Activated CD4-positive, alpha-beta T cell treated with anti-CD3 and anti-CD28 coated beads for 36 hours (primary cell): ENCODE measurements at regions not wholly inside any gene's neighbourhood (a gene's known extent, or its start where the extent isn't known, plus 50 kb on each side); places are given as distances from the start of the nearest gene placed in this dataset.

Experiments used
- ATAC-seq: fragments of 200-7000 bp; cut with Tn5 transposase; one replicate; pipeline ENCODE4 v1.10.0; 2021; ENCODE audit warnings: mild to moderate bottlenecking, moderate library complexity
- CTCF ChIA-PET: fragments of 350-600 bp; sonication (Branson Sonifier 250); formaldehyde crosslinking; loops from one replicate; lab custom pipeline; 2021; ENCODE audit warnings: antibody characterized with exemption; lab: Charles Lee
- POLR2A ChIA-PET: fragments of 350-600 bp; sonication (Branson Sonifier 250); formaldehyde crosslinking; loops from one replicate; lab custom pipeline; 2021; ENCODE audit warnings: antibody characterized with exemption, inconsistent platforms; lab: Charles Lee
- DNase-seq: peaks from one replicate; pipeline ENCODE4 v3.0.0-alpha.2; 2020
- H3K27ac Mint-ChIP-seq: one replicate; pipeline ENCODE4 v1.8.0; 2021; ENCODE audit warnings: mixed read lengths
- H3K27me3 Mint-ChIP-seq: one replicate; pipeline ENCODE4 v1.8.0; 2021; ENCODE audit warnings: mixed read lengths
- H3K36me3 Mint-ChIP-seq: one replicate; pipeline ENCODE4 v1.8.0; 2021; ENCODE audit warnings: low read depth, mixed read lengths
- H3K4me1 Mint-ChIP-seq: one replicate; pipeline ENCODE4 v1.8.0; 2021; ENCODE audit warnings: mixed read lengths
- H3K4me3 Mint-ChIP-seq: one replicate; pipeline ENCODE4 v1.8.0; 2021; ENCODE audit warnings: mild to moderate bottlenecking, moderate library complexity, mixed read lengths
- H3K9me3 Mint-ChIP-seq: one replicate; pipeline ENCODE4 v1.8.0; 2021; ENCODE audit warnings: low read depth, mixed read lengths
- intact Hi-C, 2 experiments: fragments of 100-400 bp; cut with DNase I in 1 of 2; cut with micrococcal nuclease in 1 of 2; formaldehyde crosslinking; loops; one replicate each; pipeline versions ENCODE4 v1.14.2 to v1.15.1; 2022 to 2024; cut with DNase I, micrococcal nuclease

DNA sequence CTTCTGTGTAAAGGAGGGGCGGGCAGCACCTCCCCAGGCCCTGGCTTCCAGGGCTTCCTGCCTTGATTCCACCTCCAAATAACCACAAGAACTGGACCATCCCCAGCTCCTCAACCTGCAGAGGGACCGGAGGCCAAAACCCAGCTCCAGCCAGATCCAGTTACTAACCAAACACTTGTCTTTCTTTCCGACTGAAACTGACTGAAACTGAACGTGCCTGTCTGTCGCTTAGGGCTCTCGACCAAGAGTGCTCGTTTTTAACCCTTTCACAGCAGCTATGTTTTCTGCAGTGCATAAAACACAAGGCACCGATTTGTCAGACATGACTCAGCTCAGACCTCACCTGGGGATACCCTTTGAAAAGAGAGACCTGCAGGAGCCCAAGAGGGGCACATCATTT lies 249.9 kb upstream of the SIX2 start:
- intact Hi-C loops, result no loop called here
- H3K27ac Mint-ChIP-seq, result no peak overlapping the region
- ATAC-seq, result no peak
- H3K4me3 Mint-ChIP-seq, result no peak overlapping the region
- H3K36me3 Mint-ChIP-seq, result no peaks in the 10 kb centered on the region
- H3K9me3 Mint-ChIP-seq, result no peaks in the 10 kb centered on the region
- ChIA-PET CTCF (interaction anchor here (1.1 kb wide), 2 partner anchors 10 to 15 kb away, joined by 3 to 5 read pairs; no protein-coding TSS in a partner anchor), POLR2A (no interaction called here)
- no peak for DNase-seq
- H3K4me1 Mint-ChIP-seq, result no peaks in the 10 kb centered on the region
- H3K27me3 Mint-ChIP-seq, result peaks cover 13% of the 10 kb centered on the region

DNA sequence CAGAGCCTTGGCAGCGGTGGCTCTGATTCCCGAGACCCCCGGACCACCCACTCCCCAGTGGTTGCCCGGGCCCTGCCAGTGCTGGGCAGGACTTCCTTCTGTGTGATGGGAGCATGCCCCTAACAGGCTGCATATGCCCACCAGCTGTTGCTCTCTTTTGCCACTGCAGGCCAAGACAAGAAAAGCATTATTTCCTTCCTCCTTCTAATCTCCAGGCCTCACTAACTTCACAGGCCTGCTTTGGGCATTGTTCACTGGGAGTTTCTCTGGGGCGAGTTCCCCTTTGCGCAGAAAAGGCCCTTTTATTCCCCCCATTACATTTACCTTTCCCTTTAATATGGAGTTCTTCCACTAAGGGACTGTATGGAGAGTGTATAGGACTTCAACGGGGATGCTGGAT lies 249.1 kb upstream of the SIX2 start:
- Mint-ChIP-seq H3K9me3 (no peaks in the 10 kb centered on the region), H3K27ac (no peak overlapping the region), H3K36me3 (no peaks in the 10 kb centered on the region), H3K4me1 (no peaks in the 10 kb centered on the region), H3K4me3 (no peak overlapping the region), H3K27me3 (peaks cover 10% of the 10 kb centered on the region)
- ChIA-PET CTCF (no interaction called here), POLR2A (no interaction called here)
- DNase-seq (no peak), ATAC-seq (no peak)
- intact Hi-C loops, result no loop called here

DNA sequence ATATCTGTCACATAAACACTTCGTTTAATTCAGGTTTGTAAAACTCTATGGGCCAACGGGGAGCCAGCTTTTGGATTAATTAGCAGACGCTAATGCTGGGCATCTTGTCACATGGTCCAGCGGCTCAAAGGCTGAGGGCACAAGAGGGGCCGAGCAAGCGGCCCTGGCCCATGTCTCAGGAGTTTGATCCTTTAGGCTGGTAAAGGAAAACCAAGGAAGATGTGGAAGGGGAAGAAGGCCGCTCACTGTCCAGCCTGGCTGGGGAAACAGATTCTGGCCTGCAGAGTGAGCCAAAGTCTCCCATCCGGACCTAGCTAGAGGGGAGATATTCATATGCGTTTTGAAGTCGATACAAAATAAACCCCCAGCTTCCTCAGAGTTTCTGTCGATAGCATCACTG lies 248.6 kb upstream of the SIX2 start:
- Mint-ChIP-seq H3K27ac (no peak overlapping the region), H3K36me3 (no peaks in the 10 kb centered on the region), H3K4me3 (no peak overlapping the region), H3K27me3 (peaks cover 5% of the 10 kb centered on the region), H3K9me3 (no peaks in the 10 kb centered on the region), H3K4me1 (no peaks in the 10 kb centered on the region)
- intact Hi-C loops, result no loop called here
- CTCF ChIA-PET, result no interaction called here
- POLR2A ChIA-PET, result no interaction called here
- ATAC-seq (no peak), DNase-seq (no peak)

DNA sequence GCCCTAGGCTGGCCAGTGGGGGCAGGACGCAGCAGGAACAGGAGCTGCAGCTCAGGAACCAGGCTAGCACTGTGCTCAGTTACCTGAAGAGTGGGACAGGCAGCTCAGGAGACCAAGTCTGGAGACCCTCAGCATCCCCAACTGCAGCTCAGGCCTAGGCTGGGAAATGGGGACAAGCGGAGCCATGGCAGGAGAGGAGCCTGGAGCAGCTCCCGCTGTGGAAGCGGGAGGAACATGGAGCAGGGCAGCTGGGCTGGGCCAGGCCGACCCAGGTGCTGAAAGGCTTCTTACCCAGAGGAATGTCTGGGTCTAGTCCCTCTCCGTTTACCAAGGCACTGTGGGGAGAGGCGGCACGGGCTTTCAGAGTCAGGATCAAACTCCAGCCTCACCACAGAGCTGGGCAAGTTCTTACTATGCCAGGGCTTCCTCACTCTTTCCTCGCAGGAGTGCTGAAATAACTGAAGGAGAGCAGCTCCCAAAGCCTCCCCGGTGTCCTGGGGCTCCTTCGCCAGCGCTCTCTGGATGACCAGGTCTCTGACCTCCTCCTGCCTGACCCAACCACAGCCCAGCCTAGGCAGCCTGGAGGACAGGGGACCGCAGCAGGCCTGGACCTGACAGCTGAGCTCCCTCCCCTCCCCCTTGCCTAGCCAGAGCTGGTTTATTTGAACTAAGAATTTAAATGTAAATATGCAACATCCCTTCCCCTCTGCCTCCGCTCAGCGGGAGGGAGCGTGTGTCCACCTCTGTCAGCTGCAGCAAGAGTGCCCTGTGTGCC lies 247.8 kb upstream of the SIX2 start:
- H3K4me3 Mint-ChIP-seq, result no peak overlapping the region
- H3K27me3 Mint-ChIP-seq, result no peaks in the 10 kb centered on the region
- DNase-seq (no peak), ATAC-seq (no peak)
- H3K36me3 Mint-ChIP-seq, result no peaks in the 10 kb centered on the region
- H3K4me1 Mint-ChIP-seq, result no peaks in the 10 kb centered on the region
- CTCF ChIA-PET, result interaction anchor here (0.6 kb wide), 1 partner anchor 8 kb away, joined by 3 read pairs; no protein-coding TSS in a partner anchor
- no peaks in the 10 kb centered on the region for H3K9me3 Mint-ChIP-seq
- intact Hi-C loops, result no loop called here
- H3K27ac Mint-ChIP-seq, result no peak overlapping the region
- POLR2A ChIA-PET, result no interaction called here

DNA sequence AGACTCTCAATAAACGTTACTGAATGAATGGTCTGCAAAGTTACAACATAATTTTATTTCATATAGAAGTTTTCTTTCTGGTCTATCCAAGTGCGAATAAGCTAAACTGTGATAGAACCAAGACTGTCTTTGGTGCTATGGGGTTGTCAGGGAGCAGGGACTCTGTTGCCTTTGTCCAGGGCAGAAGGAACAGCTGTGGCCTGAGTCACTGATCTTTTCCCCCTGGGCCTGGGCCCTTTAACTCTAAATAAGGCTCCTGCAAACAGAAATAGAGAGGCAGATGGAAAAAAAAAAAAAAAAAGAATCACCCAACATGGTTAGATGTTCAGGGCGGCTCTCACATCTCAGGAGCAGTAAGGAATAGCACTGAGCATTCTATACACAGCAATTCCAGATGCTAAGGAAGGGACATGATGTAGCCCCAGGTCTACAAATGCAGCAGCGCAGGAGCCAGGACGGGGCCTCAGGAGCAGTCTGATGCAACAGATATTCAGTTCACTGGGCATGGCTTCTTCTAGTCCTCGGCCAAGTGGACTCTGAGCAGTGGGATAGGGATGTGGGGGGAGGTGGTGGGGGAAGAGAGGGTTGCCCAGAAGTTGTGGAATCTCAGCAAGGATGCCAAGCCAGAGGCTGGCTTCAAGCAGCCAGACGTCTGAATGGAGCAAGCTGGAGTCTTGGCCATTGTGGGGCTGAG lies 247.1 kb upstream of the SIX2 start:
- Mint-ChIP-seq H3K9me3 (no peaks in the 10 kb centered on the region), H3K27ac (no peak overlapping the region), H3K4me1 (no peaks in the 10 kb centered on the region), H3K4me3 (no peak overlapping the region), H3K27me3 (no peaks in the 10 kb centered on the region), H3K36me3 (no peaks in the 10 kb centered on the region)
- ATAC-seq, result no peak
- ChIA-PET CTCF (no interaction called here), POLR2A (no interaction called here)
- DNase-seq, result no peak
- intact Hi-C loops, result no loop called here

DNA sequence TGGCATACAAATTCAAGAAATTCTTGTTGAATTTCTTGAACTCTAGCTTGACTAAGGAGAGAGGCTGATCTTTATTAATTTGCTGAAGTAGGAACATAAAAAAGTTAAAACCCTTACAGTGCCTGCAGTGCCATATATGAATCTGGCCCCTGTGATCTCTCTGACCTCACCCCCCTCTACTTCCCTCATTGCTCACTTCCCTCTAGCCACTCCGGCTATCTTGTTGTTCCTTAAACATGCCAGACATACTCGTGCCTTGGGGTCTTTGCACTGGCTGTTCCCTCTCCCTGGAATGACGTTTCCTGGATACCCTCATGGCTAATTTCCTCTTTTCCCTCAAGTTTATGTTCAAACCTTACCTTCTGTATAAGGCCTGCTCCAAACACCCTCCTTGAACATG lies 246.3 kb upstream of the SIX2 start:
- H3K9me3 Mint-ChIP-seq, result no peaks in the 10 kb centered on the region
- H3K27ac Mint-ChIP-seq, result no peak overlapping the region
- no peaks in the 10 kb centered on the region for H3K36me3 Mint-ChIP-seq
- H3K4me1 Mint-ChIP-seq, result no peaks in the 10 kb centered on the region
- H3K4me3 Mint-ChIP-seq, result no peak overlapping the region
- POLR2A ChIA-PET, result no interaction called here
- CTCF ChIA-PET, result no interaction called here
- no peaks in the 10 kb centered on the region for H3K27me3 Mint-ChIP-seq
- DNase-seq (no peak), ATAC-seq (no peak)
- intact Hi-C loops, result no loop called here

DNA sequence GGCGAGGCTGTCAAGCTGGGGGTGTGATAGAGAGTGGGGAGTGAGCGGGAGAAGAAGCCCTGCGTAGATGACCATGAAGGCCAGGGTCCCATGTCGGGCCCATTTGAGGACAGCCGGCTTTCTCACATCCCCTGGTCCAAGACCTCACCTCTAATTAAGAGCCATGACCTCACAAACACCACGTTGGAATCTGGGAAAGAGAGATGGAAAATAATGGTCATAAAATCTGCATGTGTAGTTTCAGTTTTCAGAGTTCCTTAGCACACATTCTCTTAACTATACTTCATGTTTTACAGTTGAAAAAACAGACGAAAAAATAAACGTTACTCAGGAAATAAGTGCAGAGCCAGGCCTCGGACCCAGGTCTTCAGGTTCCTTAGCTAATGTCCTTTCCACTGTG lies 244.8 kb upstream of the SIX2 start:
- ATAC-seq, result no peak
- ChIA-PET CTCF (no interaction called here), POLR2A (no interaction called here)
- Mint-ChIP-seq H3K27ac (no peak overlapping the region), H3K36me3 (no peaks in the 10 kb centered on the region), H3K27me3 (peaks cover 1% of the 10 kb centered on the region), H3K9me3 (no peaks in the 10 kb centered on the region), H3K4me3 (no peak overlapping the region), H3K4me1 (no peaks in the 10 kb centered on the region)
- no peak for DNase-seq
- intact Hi-C loops, result no loop called here

DNA sequence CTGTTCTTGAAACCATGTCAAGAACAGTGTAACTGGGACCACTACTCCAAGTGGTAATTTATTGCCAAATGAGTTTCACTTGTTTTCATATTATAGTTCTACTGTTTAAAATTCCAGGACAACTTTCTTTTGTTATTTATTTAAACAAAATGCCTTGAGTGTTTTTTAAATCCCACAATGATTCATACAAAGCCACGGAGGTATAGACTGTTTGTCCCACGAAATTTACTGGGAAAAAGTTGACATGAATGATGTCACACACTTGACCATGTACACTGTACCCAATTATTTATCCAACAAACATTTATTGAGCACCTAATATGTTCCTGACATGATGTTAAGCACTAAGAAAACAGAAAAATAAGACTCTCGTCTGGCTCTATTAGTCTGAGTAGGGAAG lies 243.9 kb upstream of the SIX2 start:
- ChIA-PET CTCF (no interaction called here), POLR2A (no interaction called here)
- Mint-ChIP-seq H3K4me3 (no peak overlapping the region), H3K9me3 (no peaks in the 10 kb centered on the region), H3K36me3 (no peaks in the 10 kb centered on the region), H3K4me1 (no peaks in the 10 kb centered on the region), H3K27ac (no peak overlapping the region), H3K27me3 (peaks cover 1% of the 10 kb centered on the region)
- intact Hi-C loops, result no loop called here
- no peak for DNase-seq
- ATAC-seq, result no peak

DNA sequence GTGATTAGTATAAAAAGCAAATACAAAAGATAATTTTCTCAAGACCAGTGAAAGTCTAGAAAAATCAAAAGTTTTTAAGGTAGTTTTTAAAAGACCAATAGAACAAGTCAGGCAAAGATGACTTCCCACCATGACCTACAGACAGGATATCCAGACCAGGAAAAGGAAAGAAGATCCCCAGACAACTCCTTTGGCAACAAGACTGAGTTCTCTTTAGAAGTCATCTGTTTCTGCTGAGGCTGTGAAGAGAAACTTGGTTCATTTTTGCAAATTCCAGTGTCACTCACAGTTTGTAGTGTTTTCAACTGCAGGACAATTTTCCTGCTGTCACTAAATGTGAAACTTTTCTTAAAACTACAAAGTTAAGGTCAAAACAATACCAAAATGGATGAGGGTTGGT lies 240.9 kb upstream of the SIX2 start:
- no peaks in the 10 kb centered on the region for H3K9me3 Mint-ChIP-seq
- H3K4me3 Mint-ChIP-seq, result no peak overlapping the region
- ChIA-PET CTCF (no interaction called here), POLR2A (no interaction called here)
- intact Hi-C loops, result no loop called here
- DNase-seq, result no peak
- no peak overlapping the region for H3K27ac Mint-ChIP-seq
- H3K36me3 Mint-ChIP-seq, result no peaks in the 10 kb centered on the region
- peaks cover 4% of the 10 kb centered on the region for H3K27me3 Mint-ChIP-seq
- no peaks in the 10 kb centered on the region for H3K4me1 Mint-ChIP-seq
- no peak for ATAC-seq

DNA sequence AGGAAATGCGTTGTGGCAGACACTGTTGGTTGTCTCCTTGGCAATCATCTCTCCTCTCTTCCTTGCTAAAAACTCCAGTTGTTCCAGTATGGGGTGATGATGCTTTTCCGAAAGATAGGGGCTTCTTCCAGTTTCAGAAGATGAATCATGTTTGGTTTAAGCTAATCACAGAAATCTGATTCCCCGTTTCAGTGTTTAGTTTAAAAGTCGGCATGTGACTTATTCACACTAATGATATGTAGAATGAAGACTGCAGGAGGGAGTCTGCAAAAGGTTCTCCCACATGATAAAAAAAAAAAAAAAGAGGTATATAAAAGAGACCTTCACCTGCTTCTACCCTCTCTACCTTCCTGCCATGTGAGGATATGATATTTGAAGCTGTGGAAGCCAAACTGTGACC lies 239.0 kb upstream of the SIX2 start:
- intact Hi-C loops, result no loop called here
- POLR2A ChIA-PET, result no interaction called here
- no peaks in the 10 kb centered on the region for H3K4me1 Mint-ChIP-seq

DNA sequence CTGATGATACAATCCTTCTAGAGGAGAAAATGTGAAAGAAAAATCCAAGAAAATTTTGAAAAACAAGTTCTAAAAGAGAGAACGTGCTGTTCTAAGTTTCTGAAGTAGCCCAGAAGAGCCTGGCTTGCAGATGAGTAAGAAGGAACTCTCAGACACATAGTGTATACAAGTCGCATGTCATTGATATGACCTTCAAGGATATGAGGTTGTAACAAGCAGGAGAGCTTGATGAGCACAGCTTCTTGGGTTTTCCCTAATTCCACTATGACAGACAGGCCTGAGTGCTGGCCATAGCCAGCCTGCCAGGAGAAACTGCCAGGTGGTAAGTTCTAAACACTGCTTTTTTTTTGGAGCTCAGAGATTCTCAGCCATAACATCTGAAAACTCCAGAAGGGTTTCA lies 235.7 kb upstream of the SIX2 start:
- H3K4me3 Mint-ChIP-seq, result no peak overlapping the region
- H3K36me3 Mint-ChIP-seq, result no peaks in the 10 kb centered on the region
- H3K4me1 Mint-ChIP-seq, result no peaks in the 10 kb centered on the region
- H3K9me3 Mint-ChIP-seq, result no peaks in the 10 kb centered on the region
- H3K27me3 Mint-ChIP-seq, result peaks cover 13% of the 10 kb centered on the region
- no peak for ATAC-seq
- DNase-seq, result no peak
- ChIA-PET CTCF (interaction anchor here (1.0 kb wide), 1 partner anchor 14 kb away, joined by 5 read pairs; no protein-coding TSS in a partner anchor), POLR2A (no interaction called here)
- H3K27ac Mint-ChIP-seq, result no peak overlapping the region
- intact Hi-C loops, result no loop called here

More for the DNA sequence above, 239.0 kb upstream of the SIX2 start:
- Mint-ChIP-seq H3K9me3 (no peaks in the 10 kb centered on the region), H3K36me3 (no peaks in the 10 kb centered on the region), H3K27ac (no peak overlapping the region), H3K27me3 (peaks cover 4% of the 10 kb centered on the region), H3K4me3 (no peak overlapping the region)
- CTCF ChIA-PET, result no interaction called here
- DNase-seq (no peak), ATAC-seq (no peak)

DNA sequence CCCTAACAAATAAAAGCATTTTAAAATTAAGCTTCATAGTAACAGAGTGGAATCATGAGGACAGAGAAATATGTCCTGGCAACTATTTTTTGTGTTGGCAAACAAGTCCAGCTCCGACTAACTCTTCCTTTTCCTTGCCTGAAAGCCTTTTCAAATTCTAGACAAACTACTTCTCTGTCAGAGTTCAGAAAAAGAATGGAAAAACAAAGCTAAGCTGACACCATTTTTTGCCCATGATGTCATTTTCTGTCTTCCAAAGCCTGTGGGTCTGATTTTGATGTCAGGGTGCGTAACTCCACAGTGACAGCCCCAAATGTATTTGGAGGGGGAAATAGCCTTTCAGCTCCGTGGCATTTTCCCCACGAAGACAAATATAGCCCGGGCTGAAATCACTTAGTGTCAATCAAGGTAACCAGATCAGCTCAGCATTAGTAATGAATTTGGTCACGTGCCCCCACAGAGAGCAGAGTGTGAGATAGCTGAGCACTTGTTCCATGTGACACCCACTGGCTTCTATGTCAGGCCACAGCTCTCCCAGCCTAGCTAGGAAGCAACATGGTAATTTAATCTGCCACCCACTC lies 233.0 kb upstream of the SIX2 start:
- Mint-ChIP-seq H3K9me3 (no peaks in the 10 kb centered on the region), H3K36me3 (no peaks in the 10 kb centered on the region), H3K27me3 (peaks cover 17% of the 10 kb centered on the region), H3K4me3 (no peak overlapping the region), H3K27ac (no peak overlapping the region), H3K4me1 (peaks cover 8% of the 10 kb centered on the region)
- ATAC-seq, result no peak
- POLR2A ChIA-PET, result interaction anchor here (0.7 kb wide), 1 partner anchor 72 kb away, joined by 3 read pairs; no protein-coding TSS in a partner anchor
- CTCF ChIA-PET, result interaction anchor here (0.6 kb wide), 1 partner anchor 20 kb away, joined by 3 read pairs; no protein-coding TSS in a partner anchor
- DNase-seq, result no peak
- intact Hi-C loops, result no loop called here
